ENCODE measurements at regions not wholly inside any gene's neighbourhood (a gene's known extent, or its start where the extent isn't known, plus 50 kb on each side); places are given as distances from the start of the nearest gene placed in this dataset.

DNA sequence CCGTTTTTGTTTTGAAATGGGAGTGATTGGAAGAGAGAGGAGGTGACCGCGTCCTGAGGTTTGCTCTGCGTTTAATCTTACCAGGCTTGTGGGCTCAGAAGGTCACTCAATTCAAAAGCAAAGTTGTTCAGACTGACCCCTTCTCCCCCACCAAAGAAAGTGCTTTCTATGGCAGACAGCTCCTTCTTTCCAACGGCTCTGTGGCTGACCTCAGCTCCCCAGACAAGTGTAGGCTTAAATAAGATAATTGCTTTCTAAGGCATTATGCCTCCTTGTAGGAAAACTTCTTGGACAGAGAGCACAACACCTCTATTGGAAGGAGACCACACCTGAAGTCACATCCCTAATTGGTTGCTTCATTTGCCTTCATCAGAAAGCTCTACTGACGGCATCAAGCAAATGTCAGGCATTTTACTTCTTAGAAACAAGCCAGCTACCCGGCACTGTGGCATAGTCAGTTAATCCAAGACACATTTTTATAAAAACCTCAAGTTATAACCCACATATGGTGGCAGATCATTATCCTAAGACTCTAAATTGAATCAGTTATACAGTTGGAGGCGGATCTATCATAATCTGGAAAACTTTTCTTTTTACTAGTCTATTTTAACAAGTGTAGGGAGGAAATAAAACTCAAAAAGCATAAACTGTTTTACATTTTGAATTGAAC lies 94.9 kb downstream of the TMEM174 start:
- Mint-ChIP-seq H3K27me3 (ENCODE audit: low read depth in 2 of 2) (peaks cover 20 to 24% of the 10 kb centered on the region in 2 donors), H3K27ac (no peak overlapping the region), H3K36me3 (no peaks in the 10 kb centered on the region), H3K9me3 (no peaks in the 10 kb centered on the region), H3K4me3 (no peak overlapping the region), H3K4me1 (no peaks in the 10 kb centered on the region)
- TF ChIP-seq, protein P1, sequence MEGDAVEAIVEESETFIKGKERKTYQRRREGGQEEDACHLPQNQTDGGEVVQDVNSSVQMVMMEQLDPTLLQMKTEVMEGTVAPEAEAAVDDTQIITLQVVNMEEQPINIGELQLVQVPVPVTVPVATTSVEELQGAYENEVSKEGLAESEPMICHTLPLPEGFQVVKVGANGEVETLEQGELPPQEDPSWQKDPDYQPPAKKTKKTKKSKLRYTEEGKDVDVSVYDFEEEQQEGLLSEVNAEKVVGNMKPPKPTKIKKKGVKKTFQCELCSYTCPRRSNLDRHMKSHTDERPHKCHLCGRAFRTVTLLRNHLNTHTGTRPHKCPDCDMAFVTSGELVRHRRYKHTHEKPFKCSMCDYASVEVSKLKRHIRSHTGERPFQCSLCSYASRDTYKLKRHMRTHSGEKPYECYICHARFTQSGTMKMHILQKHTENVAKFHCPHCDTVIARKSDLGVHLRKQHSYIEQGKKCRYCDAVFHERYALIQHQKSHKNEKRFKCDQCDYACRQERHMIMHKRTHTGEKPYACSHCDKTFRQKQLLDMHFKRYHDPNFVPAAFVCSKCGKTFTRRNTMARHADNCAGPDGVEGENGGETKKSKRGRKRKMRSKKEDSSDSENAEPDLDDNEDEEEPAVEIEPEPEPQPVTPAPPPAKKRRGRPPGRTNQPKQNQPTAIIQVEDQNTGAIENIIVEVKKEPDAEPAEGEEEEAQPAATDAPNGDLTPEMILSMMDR (IDR thresholded peaks at IDR 0.05), result no peak
- Histone ChIP-seq H3K36me3 (ENCODE audit: control insufficient read depth, insufficient read depth, low read length) (no peaks in the 10 kb centered on the region), H3K4me3 (ENCODE audit: low read length) (no peak overlapping the region), H3K4me1 (ENCODE audit: control insufficient read depth, insufficient read depth, low read length) (no peaks in the 10 kb centered on the region), H3K27me3 (ENCODE audit: control insufficient read depth, insufficient read depth, low read length) (peaks cover 3% of the 10 kb centered on the region), H3K27ac (ENCODE audit: low read length) (no peak overlapping the region), H3K9me3 (ENCODE audit: control insufficient read depth, insufficient read depth, low read length) (no peaks in the 10 kb centered on the region)
- ATAC-seq (no peak), DNase-seq (no peak)
- intact Hi-C loops (cut with micrococcal nuclease), result no loop called here
- 71% methylated on average over 7 of the region's 8 CpGs for WGBS (ENCODE audit: insufficient coverage)

DNA sequence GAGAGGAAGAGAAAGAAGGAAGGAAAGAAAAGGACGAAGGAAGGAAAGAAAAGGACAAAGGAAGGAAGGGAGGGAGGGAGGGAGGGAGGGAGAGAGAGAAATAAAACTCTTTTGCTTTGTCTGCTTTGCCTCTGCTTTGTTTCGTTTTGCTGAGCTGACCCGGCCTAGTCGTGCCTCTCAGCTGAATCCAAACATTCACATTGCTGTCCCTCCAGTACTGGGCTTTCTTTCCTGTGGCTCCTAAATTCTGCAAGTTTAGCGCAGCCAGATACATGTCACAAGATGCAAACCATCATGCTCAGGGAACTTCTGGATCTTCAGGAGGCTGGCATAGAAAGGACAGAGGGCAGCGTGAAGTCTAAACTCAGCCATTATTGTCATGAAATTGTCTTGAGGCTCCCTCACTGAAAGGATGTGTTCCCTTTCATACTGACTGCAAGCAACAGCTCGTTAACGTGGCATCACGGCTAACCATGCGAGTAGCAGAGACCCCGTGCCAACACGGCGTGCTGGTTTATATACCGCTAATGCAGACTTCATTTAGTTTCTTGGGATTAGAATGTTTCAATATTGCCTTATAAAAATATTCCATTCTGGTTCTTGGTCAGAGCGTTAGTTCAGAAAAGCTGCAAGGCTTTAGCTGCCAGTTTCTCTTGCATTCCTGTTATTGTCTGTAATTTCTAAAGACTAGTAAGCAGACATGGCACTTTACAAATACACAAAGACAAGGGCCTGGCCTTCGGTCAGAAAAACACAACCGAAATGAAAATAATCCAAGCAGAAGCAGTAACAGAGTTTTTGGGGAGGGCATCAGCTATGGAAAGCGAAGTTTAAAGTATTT lies 94.2 kb downstream of the TMEM174 start:
- Histone ChIP-seq H3K9me3 (ENCODE audit: control insufficient read depth, insufficient read depth, low read length) (no peaks in the 10 kb centered on the region), H3K27ac (ENCODE audit: low read length) (no peak overlapping the region), H3K27me3 (ENCODE audit: control insufficient read depth, insufficient read depth, low read length) (peaks cover 3% of the 10 kb centered on the region), H3K36me3 (ENCODE audit: control insufficient read depth, insufficient read depth, low read length) (no peaks in the 10 kb centered on the region), H3K4me3 (ENCODE audit: low read length) (no peak overlapping the region), H3K4me1 (ENCODE audit: control insufficient read depth, insufficient read depth, low read length) (no peaks in the 10 kb centered on the region)
- no peak overlapping the region for H3K27ac Mint-ChIP-seq
- TF ChIP-seq, protein P1 (IDR thresholded peaks at IDR 0.05), result no peak
- no peak overlapping the region for H3K4me3 Mint-ChIP-seq
- DNase-seq, result no peak
- no peaks in the 10 kb centered on the region for H3K9me3 Mint-ChIP-seq
- intact Hi-C loops (cut with micrococcal nuclease), result no loop called here
- ATAC-seq, result no peak
- no peaks in the 10 kb centered on the region for H3K4me1 Mint-ChIP-seq
- no peaks in the 10 kb centered on the region for H3K36me3 Mint-ChIP-seq
- H3K27me3 Mint-ChIP-seq (ENCODE audit: low read depth in 2 of 2), result peaks cover 25 to 30% of the 10 kb centered on the region in 2 donors
- WGBS (ENCODE audit: insufficient coverage), result 75% methylated on average over 18 of the region's 18 CpGs

DNA sequence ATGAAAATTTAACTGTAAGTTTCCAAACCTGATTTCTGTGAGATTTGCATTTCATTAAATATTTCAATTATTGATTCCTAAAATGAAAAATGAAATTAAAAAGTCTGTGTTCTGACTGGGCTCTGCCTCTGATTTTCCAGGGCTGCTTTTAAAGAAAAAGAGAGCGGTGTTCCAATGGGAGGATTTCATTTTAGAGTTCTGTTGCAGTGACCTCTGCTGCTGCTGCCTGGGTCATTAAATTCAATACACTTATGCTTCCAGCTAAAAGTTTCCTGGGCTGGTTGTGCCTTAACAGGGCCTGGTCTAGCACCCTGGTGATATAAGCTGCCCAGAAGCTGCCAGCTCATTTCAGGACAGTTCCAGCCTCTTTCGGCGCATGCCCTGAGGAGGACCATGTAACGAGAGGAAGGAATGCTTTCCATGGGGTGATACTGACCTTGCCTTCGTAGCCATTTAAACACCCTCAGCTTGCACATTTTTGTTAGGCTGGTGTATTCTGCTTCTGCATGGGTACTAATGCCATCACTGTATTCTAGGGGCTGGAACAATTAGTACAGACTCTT lies 93.3 kb downstream of the TMEM174 start:
- 100% methylated on average over 5 of the region's 5 CpGs for WGBS (ENCODE audit: insufficient coverage)
- peaks cover 29 to 30% of the 10 kb centered on the region in 2 donors for H3K27me3 Mint-ChIP-seq (ENCODE audit: low read depth in 2 of 2)
- DNase-seq, result no peak
- no peak overlapping the region for H3K27ac Mint-ChIP-seq
- no peak for ATAC-seq
- no peak overlapping the region for H3K4me3 ChIP-seq (ENCODE audit: low read length)
- TF ChIP-seq, protein P1 (IDR thresholded peaks at IDR 0.05), result no peak
- no peaks in the 10 kb centered on the region for H3K9me3 ChIP-seq (ENCODE audit: control insufficient read depth, insufficient read depth, low read length)
- no peak overlapping the region for H3K27ac ChIP-seq (ENCODE audit: low read length)
- H3K36me3 ChIP-seq (ENCODE audit: control insufficient read depth, insufficient read depth, low read length), result no peaks in the 10 kb centered on the region
- no peaks in the 10 kb centered on the region for H3K36me3 Mint-ChIP-seq
- H3K4me3 Mint-ChIP-seq, result no peak overlapping the region
- peaks cover 3% of the 10 kb centered on the region for H3K27me3 ChIP-seq (ENCODE audit: control insufficient read depth, insufficient read depth, low read length)
- H3K9me3 Mint-ChIP-seq, result no peaks in the 10 kb centered on the region
- H3K4me1 ChIP-seq (ENCODE audit: control insufficient read depth, insufficient read depth, low read length), result no peaks in the 10 kb centered on the region
- H3K4me1 Mint-ChIP-seq, result no peaks in the 10 kb centered on the region
- intact Hi-C loops (cut with micrococcal nuclease), result no loop called here
